Activated CD8-positive, alpha-beta T cell treated with anti-CD3 and anti-CD28 coated beads for 36 hours (primary cell): ENCODE measurements at regions not wholly inside any gene's neighbourhood (a gene's known extent, or its start where the extent isn't known, plus 50 kb on each side); places are given as distances from the start of the nearest gene placed in this dataset.

Source experiments
- ATAC-seq: fragments of 200-7000 bp; cut with Tn5 transposase; one replicate; pipeline ENCODE4 v1.10.0; 2021; ENCODE audit warnings: mild to moderate bottlenecking, moderate library complexity
- CTCF ChIA-PET: fragments of 350-600 bp; sonication (Branson Sonifier 250); formaldehyde crosslinking; loops from one replicate; lab custom pipeline; 2021; ENCODE audit warnings: antibody characterized with exemption; lab: Charles Lee
- POLR2A ChIA-PET: fragments of 350-600 bp; sonication (Branson Sonifier 250); formaldehyde crosslinking; loops from one replicate; lab custom pipeline; 2021; ENCODE audit warnings: antibody characterized with exemption; lab: Charles Lee
- DNase-seq: peaks from one replicate; pipeline ENCODE4 v3.0.0-alpha.2; 2020
- H3K27ac Mint-ChIP-seq: one replicate; pipeline ENCODE4 v1.8.0; 2021; ENCODE audit warnings: mild to moderate bottlenecking, mixed read lengths
- H3K27me3 Mint-ChIP-seq: one replicate; pipeline ENCODE4 v1.8.0; 2021; ENCODE audit warnings: mixed read lengths
- H3K36me3 Mint-ChIP-seq: one replicate; pipeline ENCODE4 v1.8.0; 2021; ENCODE audit warnings: low read depth, mixed read lengths
- H3K4me1 Mint-ChIP-seq: one replicate; pipeline ENCODE4 v1.8.0; 2021; ENCODE audit warnings: low read depth, mixed read lengths
- H3K4me3 Mint-ChIP-seq: one replicate; pipeline ENCODE4 v1.8.0; 2021; ENCODE audit warnings: mild to moderate bottlenecking, moderate library complexity, mixed read lengths
- H3K9me3 Mint-ChIP-seq: one replicate; pipeline ENCODE4 v1.8.0; 2021; ENCODE audit warnings: mixed read lengths
- CTCF ChIP-seq: fragments of 200-600 bp; IDR thresholded peaks from one replicate; pipeline ENCODE4 v1.8.0; 2022; ENCODE audit warnings: antibody characterized with exemption, mild to moderate bottlenecking
- intact Hi-C: fragments of 100-400 bp; cut with micrococcal nuclease; formaldehyde crosslinking; loops from one replicate; pipeline ENCODE4 v1.10.0; 2022

- H3K4me1 Mint-ChIP-seq = peaks cover 4% of the 10 kb centered on the region
- H3K36me3 Mint-ChIP-seq = peaks cover 1% of the 10 kb centered on the region
- no peak overlapping the region for H3K4me3 Mint-ChIP-seq
- ChIA-PET POLR2A (no interaction called here), CTCF (interaction anchor here (1.4 kb wide), 1 partner anchor 19 kb away, joined by 3 read pairs; no protein-coding TSS in a partner anchor)
- TF ChIP-seq CTCF = no peak
- intact Hi-C loops = no loop called here
- no peak for DNase-seq
- no peaks in the 10 kb centered on the region for H3K27me3 Mint-ChIP-seq
- no peak for ATAC-seq
- H3K9me3 Mint-ChIP-seq = peaks cover 2% of the 10 kb centered on the region
- no peak overlapping the region for H3K27ac Mint-ChIP-seq
Measured at GRCh38 chr13:99636306-99636705, 135.0 kb downstream of the TM9SF2 start.

GRCh38 chr13:99634672-99635071 is 133.4 kb downstream of the TM9SF2 start:
- DNase-seq (no peak), ATAC-seq (no peak)
- Mint-ChIP-seq H3K27me3 (no peaks in the 10 kb centered on the region), H3K4me3 (no peak overlapping the region), H3K4me1 (no peaks in the 10 kb centered on the region), H3K27ac (no peak overlapping the region), H3K9me3 (peaks cover 2% of the 10 kb centered on the region), H3K36me3 (peaks cover 1% of the 10 kb centered on the region)
- POLR2A ChIA-PET = no interaction called here
- TF ChIP-seq CTCF = no peak
- CTCF ChIA-PET = interaction anchor here (0.6 to 1.6 kb wide), 2 partner anchors 17 to 22 kb away, joined by 3 to 6 read pairs; no protein-coding TSS in a partner anchor
- intact Hi-C loops = no loop called here

- Mint-ChIP-seq H3K27ac (no peak overlapping the region), H3K4me3 (no peak overlapping the region), H3K36me3 (peaks cover 1% of the 10 kb centered on the region), H3K4me1 (peaks cover 18% of the 10 kb centered on the region), H3K27me3 (no peaks in the 10 kb centered on the region), H3K9me3 (peaks cover 2% of the 10 kb centered on the region)
- TF ChIP-seq CTCF = no peak
- ChIA-PET POLR2A (no interaction called here), CTCF (interaction anchor here (2.1 kb wide), 1 partner anchor 26 kb away, joined by 7 read pairs; no protein-coding TSS in a partner anchor)
- DNase-seq = no peak
- no peak for ATAC-seq
- intact Hi-C loops = no loop called here
Measured at GRCh38 chr13:99630269-99630898, 129.1 kb downstream of the TM9SF2 start.

- ATAC-seq (no peak), DNase-seq (no peak)
- TF ChIP-seq CTCF = no peak
- Mint-ChIP-seq H3K9me3 (peaks cover 2% of the 10 kb centered on the region), H3K27me3 (no peaks in the 10 kb centered on the region), H3K4me3 (no peak overlapping the region), H3K27ac (no peak overlapping the region), H3K36me3 (peaks cover 1% of the 10 kb centered on the region), H3K4me1 (peaks cover 19% of the 10 kb centered on the region)
- intact Hi-C loops = no loop called here
- POLR2A ChIA-PET = no interaction called here
- CTCF ChIA-PET = interaction anchor here (2.1 kb wide), 1 partner anchor 27 kb away, joined by 7 read pairs; no protein-coding TSS in a partner anchor
Measured at GRCh38 chr13:99629641-99630040, 128.4 kb downstream of the TM9SF2 start.

GRCh38 chr13:99628442-99628841 is 127.2 kb downstream of the TM9SF2 start:
- ATAC-seq = no peak
- Mint-ChIP-seq H3K36me3 (peaks cover 1% of the 10 kb centered on the region), H3K27me3 (no peaks in the 10 kb centered on the region), H3K4me1 (peaks cover 24% of the 10 kb centered on the region), H3K9me3 (peaks cover 2% of the 10 kb centered on the region), H3K4me3 (no peak overlapping the region), H3K27ac (no peak overlapping the region)
- DNase-seq = no peak
- intact Hi-C loops = no loop called here
- no peak for TF ChIP-seq CTCF
- ChIA-PET POLR2A (no interaction called here), CTCF (no interaction called here)
